Fibroblast of villous mesenchyme (primary cell): ENCODE measurements at regions not wholly inside any gene's neighbourhood (a gene's known extent, or its start where the extent isn't known, plus 50 kb on each side); places are given as distances from the start of the nearest gene placed in this dataset.

Experiments used
- DNase-seq: peaks from one replicate; pipeline ENCODE4 v3.0.0-alpha.2; 2010; ENCODE audit warnings: low read depth
- H3K4me3 ChIP-seq: 2 replicates; pipeline ENCODE4 v1.5.1; 2011; ENCODE audit warnings: low read depth, mild to moderate bottlenecking, low read length
- CTCF ChIP-seq: IDR thresholded peaks from 2 replicates; pipeline ENCODE4 v1.5.1; 2012; ENCODE audit warnings: low read depth, mild to moderate bottlenecking, low read length; ENCODE audit not compliant: insufficient read depth

- H3K4me3 ChIP-seq = no peak overlapping the region
- no peak for TF ChIP-seq CTCF
- no peak for DNase-seq
Observed at GRCh38 chr16:35516551-35516950, 2057.1 kb downstream of the TP53TG3F start.

- DNase-seq = no peak
- no peak for TF ChIP-seq CTCF
Observed at GRCh38 chr16:35516971-35517370, 2057.6 kb downstream of the TP53TG3F start.

GRCh38 chr16:35523991-35524390 lies 2064.6 kb downstream of the TP53TG3F start:
- no peak for TF ChIP-seq CTCF
- H3K4me3 ChIP-seq = no peak overlapping the region
- DNase-seq = no peak

More at GRCh38 chr16:35516971-35517370, 2057.6 kb downstream of the TP53TG3F start:
- H3K4me3 ChIP-seq = no peak overlapping the region

- H3K4me3 ChIP-seq = no peak overlapping the region
- no peak for TF ChIP-seq CTCF
Observed at GRCh38 chr16:35525979-35526590, 2066.7 kb downstream of the TP53TG3F start.

GRCh38 chr16:35532576-35532975 lies 2073.2 kb downstream of the TP53TG3F start:
- no peak for TF ChIP-seq CTCF
- H3K4me3 ChIP-seq = no peak overlapping the region

More at GRCh38 chr16:35525979-35526590, 2066.7 kb downstream of the TP53TG3F start:
- DNase-seq = no peak

GRCh38 chr16:35533683-35534082 lies 2074.3 kb downstream of the TP53TG3F start:
- DNase-seq = no peak

More at GRCh38 chr16:35532576-35532975, 2073.2 kb downstream of the TP53TG3F start:
- no peak for DNase-seq

More at GRCh38 chr16:35533683-35534082, 2074.3 kb downstream of the TP53TG3F start:
- TF ChIP-seq CTCF = no peak
- H3K4me3 ChIP-seq = no peak overlapping the region
